Right atrium auricular region (tissue), 2 donors: ENCODE measurements at regions not wholly inside any gene's neighbourhood (a gene's known extent, or its start where the extent isn't known, plus 50 kb on each side); places are given as distances from the start of the nearest gene placed in this dataset.

Experiments
- DNase-seq: peaks from one replicate; pipeline ENCODE4 v3.0.0-alpha.2; 2019; ENCODE audit warnings: low spot score
- H3K27ac ChIP-seq, 2 donors: fragments of 200-600 bp; sonication (generic); 1 replicate in 1 of 2; 2 replicates in 1 of 2; pipeline ENCODE4 v1.5.1; 2016 to 2019
- H3K27me3 ChIP-seq, 2 donors: fragments of 200-600 bp; sonication (generic); one replicate each; pipeline versions ENCODE4 v1.5.1 to v1.6.0; 2017 to 2019
- H3K36me3 ChIP-seq: fragments of 200-600 bp; sonication (generic); one replicate; pipeline ENCODE4 v1.5.1; 2016
- H3K4me1 ChIP-seq, 2 donors: fragments of 200-600 bp; sonication (generic); one replicate each; pipeline versions ENCODE4 v1.5.1 to v1.6.0; 2017 to 2019
- H3K4me3 ChIP-seq, 2 donors: fragments of 200-600 bp; sonication (generic); 1 replicate in 1 of 2; 2 replicates in 1 of 2; pipeline ENCODE4 v1.5.1; 2017 to 2019; ENCODE audit warnings: mild to moderate bottlenecking in 1 of 2, moderate library complexity in 1 of 2
- H3K9me3 ChIP-seq, 2 donors: fragments of 200-600 bp; sonication (generic); one replicate each; pipeline ENCODE4 v1.5.1; 2019
- TF ChIP-seq, protein P1 (sequence below), 2 donors: fragments of 200-600 bp; sonication (generic); IDR thresholded peaks; one replicate each; pipeline ENCODE4 v1.5.1; 2019; ENCODE audit warnings: antibody characterized with exemption in 2 of 2

DNA sequence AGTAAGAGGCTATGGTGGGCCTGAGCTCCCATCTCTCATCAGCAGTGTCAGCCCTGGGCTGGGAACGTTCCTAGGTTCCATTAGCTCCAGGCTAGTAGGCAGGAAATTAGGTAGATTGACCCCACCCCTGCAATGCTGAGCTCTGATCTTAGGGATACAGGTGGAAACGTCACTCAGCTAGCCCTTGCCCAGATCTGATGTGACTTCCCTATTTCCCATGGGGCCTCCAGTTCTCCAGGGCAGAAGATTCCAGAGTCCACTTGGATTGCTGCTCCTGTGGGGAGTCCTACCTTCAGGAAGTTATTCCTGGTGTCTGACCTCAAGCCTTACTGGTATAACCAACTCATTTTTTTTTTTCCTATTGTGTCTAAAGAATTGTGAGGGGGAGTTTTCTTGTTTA lies 81.1 kb downstream of the EFNB1 start:
- Histone ChIP-seq H3K4me1 (no peaks in the 10 kb centered on the region), H3K4me3 (no peak overlapping the region), H3K9me3 (no peaks in the 10 kb centered on the region), H3K27ac (no peak overlapping the region), H3K36me3 (no peaks in the 10 kb centered on the region), H3K27me3 (no peaks in the 10 kb centered on the region)
- TF ChIP-seq, protein P1, sequence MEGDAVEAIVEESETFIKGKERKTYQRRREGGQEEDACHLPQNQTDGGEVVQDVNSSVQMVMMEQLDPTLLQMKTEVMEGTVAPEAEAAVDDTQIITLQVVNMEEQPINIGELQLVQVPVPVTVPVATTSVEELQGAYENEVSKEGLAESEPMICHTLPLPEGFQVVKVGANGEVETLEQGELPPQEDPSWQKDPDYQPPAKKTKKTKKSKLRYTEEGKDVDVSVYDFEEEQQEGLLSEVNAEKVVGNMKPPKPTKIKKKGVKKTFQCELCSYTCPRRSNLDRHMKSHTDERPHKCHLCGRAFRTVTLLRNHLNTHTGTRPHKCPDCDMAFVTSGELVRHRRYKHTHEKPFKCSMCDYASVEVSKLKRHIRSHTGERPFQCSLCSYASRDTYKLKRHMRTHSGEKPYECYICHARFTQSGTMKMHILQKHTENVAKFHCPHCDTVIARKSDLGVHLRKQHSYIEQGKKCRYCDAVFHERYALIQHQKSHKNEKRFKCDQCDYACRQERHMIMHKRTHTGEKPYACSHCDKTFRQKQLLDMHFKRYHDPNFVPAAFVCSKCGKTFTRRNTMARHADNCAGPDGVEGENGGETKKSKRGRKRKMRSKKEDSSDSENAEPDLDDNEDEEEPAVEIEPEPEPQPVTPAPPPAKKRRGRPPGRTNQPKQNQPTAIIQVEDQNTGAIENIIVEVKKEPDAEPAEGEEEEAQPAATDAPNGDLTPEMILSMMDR (IDR thresholded peaks at IDR 0.05): no peak
- DNase-seq: no peak

DNA sequence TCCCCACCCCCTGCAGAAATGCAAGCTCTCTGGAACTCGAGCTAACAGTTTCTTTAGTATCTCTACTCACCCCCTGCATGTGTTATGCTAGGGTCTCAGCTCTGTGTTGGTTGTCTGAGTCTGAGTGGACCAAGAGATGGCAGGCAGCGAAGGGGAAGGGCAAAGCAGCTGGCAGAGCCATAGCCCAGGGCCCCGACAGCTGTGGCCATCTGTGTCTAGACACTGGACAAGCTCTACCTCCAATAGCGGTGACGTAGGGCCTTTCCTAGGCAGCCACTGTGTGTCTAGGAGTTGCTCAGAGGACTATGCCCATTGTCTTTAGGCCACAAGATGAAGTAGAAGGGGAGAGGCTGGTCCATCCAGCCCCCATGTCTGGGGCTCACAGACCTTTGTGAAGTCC lies 79.2 kb downstream of the EFNB1 start:
- no peaks in the 10 kb centered on the region for H3K27me3 ChIP-seq
- no peak overlapping the region for H3K4me3 ChIP-seq
- H3K4me1 ChIP-seq: no peaks in the 10 kb centered on the region

DNA sequence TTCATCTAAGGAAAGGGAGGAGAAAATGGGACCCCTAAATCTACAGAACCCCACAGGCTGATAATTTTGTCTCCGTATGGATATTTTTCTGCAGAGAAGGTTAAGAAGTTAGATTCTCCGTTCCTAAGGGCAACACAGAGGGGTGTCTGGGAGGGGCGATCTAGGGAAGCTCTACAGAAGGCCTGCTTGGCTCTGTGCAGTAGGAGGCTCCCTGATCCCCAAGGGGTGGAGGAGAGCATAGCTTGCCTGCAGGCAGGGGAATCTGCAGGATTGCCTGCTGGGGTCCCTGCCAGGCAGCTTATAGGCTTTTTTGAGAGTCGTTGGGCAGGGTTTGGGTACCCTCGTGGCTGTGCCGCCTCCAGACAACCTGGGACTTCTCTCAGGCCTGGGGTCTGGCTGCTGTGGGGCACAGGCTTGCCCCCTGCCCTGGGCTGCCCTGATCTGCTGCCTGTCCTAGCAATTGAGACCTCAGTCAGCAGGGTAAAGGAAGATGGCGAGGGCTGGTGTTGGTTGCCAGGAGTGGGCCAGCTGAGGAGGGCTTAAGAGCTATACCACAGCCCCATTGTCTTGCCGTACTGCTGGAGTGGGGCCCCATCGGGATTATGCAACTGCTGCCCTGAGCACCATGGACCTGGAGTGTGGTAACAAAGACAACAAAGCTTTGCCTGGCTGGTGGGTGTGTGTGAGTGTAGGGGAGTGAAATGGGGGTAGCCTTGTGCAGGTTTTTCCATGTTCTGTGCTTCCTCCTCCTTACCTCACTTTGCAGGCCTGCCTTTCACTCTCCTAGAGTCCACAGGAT lies 74.1 kb downstream of the EFNB1 start:
- Histone ChIP-seq H3K9me3 (no peaks in the 10 kb centered on the region), H3K27me3 (no peaks in the 10 kb centered on the region), H3K27ac (no peak overlapping the region), H3K36me3 (no peaks in the 10 kb centered on the region), H3K4me3 (no peak overlapping the region), H3K4me1 (no peaks in the 10 kb centered on the region)
- TF ChIP-seq, protein P1 (IDR thresholded peaks at IDR 0.05): no peak
- no peak for DNase-seq

More for the DNA sequence above, 79.2 kb downstream of the EFNB1 start:
- no peak overlapping the region for H3K27ac ChIP-seq
- TF ChIP-seq, protein P1 (IDR thresholded peaks at IDR 0.05): no peak
- no peaks in the 10 kb centered on the region for H3K36me3 ChIP-seq
- no peaks in the 10 kb centered on the region for H3K9me3 ChIP-seq
- DNase-seq: no peak

DNA sequence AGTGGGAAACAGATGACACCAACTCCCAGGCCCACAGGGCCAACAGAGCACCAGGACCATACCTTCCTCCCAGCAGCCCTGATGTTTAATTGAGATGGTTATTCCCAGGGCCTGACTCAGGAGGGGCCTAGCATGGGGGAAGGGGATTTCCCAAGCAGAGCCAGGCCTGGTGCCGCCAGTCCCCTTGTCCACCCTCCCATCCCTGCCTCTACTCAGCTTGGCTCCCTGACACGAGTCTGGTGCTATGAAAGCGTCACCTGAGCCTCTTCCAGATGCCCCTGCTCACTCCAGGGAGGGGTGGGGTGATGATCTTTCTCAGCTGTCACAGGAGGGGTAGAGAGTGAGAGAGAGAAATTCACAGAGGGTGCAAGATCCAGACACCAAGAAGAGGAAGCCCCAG lies 72.7 kb downstream of the EFNB1 start:
- DNase-seq: no peak
- TF ChIP-seq, protein P1 (IDR thresholded peaks at IDR 0.05): no peak
- H3K4me1 ChIP-seq: peaks cover 0 to 6% of the 10 kb centered on the region in 2 donors
- no peaks in the 10 kb centered on the region for H3K9me3 ChIP-seq
- no peaks in the 10 kb centered on the region for H3K36me3 ChIP-seq
- no peak overlapping the region for H3K4me3 ChIP-seq
- H3K27me3 ChIP-seq: no peaks in the 10 kb centered on the region
- H3K27ac ChIP-seq: no peak overlapping the region

DNA sequence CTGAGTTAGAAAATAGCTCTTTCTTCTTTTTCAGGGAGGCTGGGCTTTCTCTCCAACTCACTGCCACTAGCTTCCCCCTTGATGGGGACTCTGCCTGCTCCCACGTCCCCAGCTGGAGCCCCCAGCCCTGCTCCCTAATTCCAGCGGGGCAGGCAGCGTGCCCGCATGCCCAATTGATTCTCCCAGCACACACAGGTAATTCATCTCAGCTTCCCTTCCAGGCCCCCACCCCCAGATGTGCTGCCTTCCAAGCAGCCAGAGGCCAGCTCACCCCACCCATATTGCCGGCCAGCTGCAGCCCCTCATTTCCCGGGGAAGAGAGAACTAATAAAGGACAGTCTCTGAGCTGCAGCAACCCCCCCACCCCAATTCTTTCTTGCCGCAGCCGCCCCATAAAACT lies 69.8 kb downstream of the EFNB1 start:
- H3K4me1 ChIP-seq: peaks cover 0 to 29% of the 10 kb centered on the region in 2 donors
- no peak for DNase-seq
- TF ChIP-seq, protein P1 (IDR thresholded peaks at IDR 0.05): no peak

More for the DNA sequence above, 69.8 kb downstream of the EFNB1 start:
- no peaks in the 10 kb centered on the region for H3K9me3 ChIP-seq
- H3K4me3 ChIP-seq: no peak overlapping the region
- H3K36me3 ChIP-seq: no peaks in the 10 kb centered on the region
- no peaks in the 10 kb centered on the region for H3K27me3 ChIP-seq
- no peak overlapping the region for H3K27ac ChIP-seq
